H1 (cell line): ENCODE measurements at regions not wholly inside any gene's neighbourhood (a gene's known extent, or its start where the extent isn't known, plus 50 kb on each side); places are given as distances from the start of the nearest gene placed in this dataset.

Source experiments
- CTCF ChIA-PET: fragments of 300-600 bp; sonication (Branson Sonifier 250); formaldehyde crosslinking; loops from one replicate; lab custom pipeline; 2021; ENCODE audit not compliant: partially characterized antibody; lab: Charles Lee
- POLR2A ChIA-PET: fragments of 300-600 bp; sonication (Branson Sonifier 250); formaldehyde crosslinking; loops from one replicate; lab custom pipeline; 2021; ENCODE audit warnings: inconsistent platforms; ENCODE audit not compliant: partially characterized antibody; lab: Charles Lee
- DNase-seq, 2 experiments: peaks; one replicate each; pipeline versions ENCODE4 v3.0.0 to v3.0.0-alpha.2; 2010 to 2022; ENCODE audit warnings: low spot score in 2 of 2, low read depth in 1 of 2, mixed read lengths in 1 of 2
- FAIRE-seq: peaks from 2 replicates; lab custom pipeline; 2011; peaks lifted over from hg19 to GRCh38; lab: Jason Lieb, UNC
- H2AFZ ChIP-seq: 2 replicates; pipeline ENCODE4 v1.8.1; 2012; ENCODE audit warnings: low read length, inconsistent platforms
- H2AK5ac ChIP-seq: 2 replicates; pipeline ENCODE4 v1.6.1; 2013; ENCODE audit warnings: low read depth, low read length
- H2BK120ac ChIP-seq: replicated peaks from 2 replicates; pipeline ENCODE3; 2013; ENCODE audit warnings: low read depth, low read length, inconsistent platforms
- H2BK12ac ChIP-seq: 2 replicates; pipeline ENCODE4 v1.6.1; 2013; ENCODE audit warnings: low read depth, low read length
- H2BK15ac ChIP-seq: 2 replicates; pipeline ENCODE4 v1.6.1; 2013; ENCODE audit warnings: low read length
- H2BK20ac ChIP-seq: 2 replicates; pipeline ENCODE4 v1.6.1; 2013; ENCODE audit warnings: low read length
- H2BK5ac ChIP-seq: 2 replicates; pipeline ENCODE4 v1.6.1; 2013; ENCODE audit warnings: low read depth, low read length
- H3K14ac ChIP-seq: 2 replicates; pipeline ENCODE4 v1.6.1; 2013; ENCODE audit warnings: inconsistent platforms; ENCODE audit not compliant: insufficient read length
- H3K18ac ChIP-seq: 2 replicates; pipeline ENCODE4 v1.6.1; 2013; ENCODE audit warnings: low read length; ENCODE audit errors: extremely low read depth
- H3K23ac ChIP-seq: 2 replicates; pipeline ENCODE4 v1.6.1; 2013; ENCODE audit warnings: inconsistent platforms; ENCODE audit not compliant: insufficient read length
- H3K23me2 ChIP-seq: 2 replicates; pipeline ENCODE4 v1.6.1; 2013; ENCODE audit warnings: low read depth, low read length
- H3K27ac ChIP-seq: 2 replicates; pipeline ENCODE4 v1.6.1; 2011; ENCODE audit warnings: low read depth, low read length, inconsistent platforms
- H3K27me3 ChIP-seq, 4 experiments: replicated peaks in 1 of 4; 1 replicate in 1 of 4; 2 replicates in 3 of 4; pipeline versions ENCODE4 v1.6.1 to v1.8.1; 2011 to 2013; ENCODE audit warnings: low read length in 3 of 4, mild to moderate bottlenecking in 3 of 4, inconsistent platforms in 2 of 4, mixed read lengths in 2 of 4, moderate library complexity in 1 of 4; ENCODE audit not compliant: control insufficient read depth in 3 of 4, insufficient read depth in 3 of 4; ENCODE audit errors: extremely low read depth in 1 of 4
- H3K36me3 ChIP-seq, 4 experiments: 2 replicates each; pipeline versions ENCODE4 v1.6.1 to v1.8.1; 2011 to 2013; ENCODE audit warnings: mild to moderate bottlenecking in 4 of 4, low read length in 3 of 4, moderate library complexity in 2 of 4, control low read depth in 1 of 4, inconsistent platforms in 1 of 4; ENCODE audit not compliant: insufficient read depth in 4 of 4, control insufficient read depth in 2 of 4
- H3K4ac ChIP-seq: replicated peaks from 2 replicates; pipeline ENCODE3; 2013; ENCODE audit warnings: low read length, low read depth, mixed read lengths, inconsistent platforms; ENCODE audit not compliant: insufficient read length
- H3K4me1 ChIP-seq, 4 experiments: replicated peaks in 1 of 4; 1 replicate in 1 of 4; 2 replicates in 3 of 4; pipeline versions ENCODE4 v1.6.1 to v1.8.1; 2011 to 2013; ENCODE audit warnings: low read length in 3 of 4, inconsistent platforms in 2 of 4, mixed read lengths in 1 of 4; ENCODE audit not compliant: insufficient read depth in 4 of 4, control insufficient read depth in 3 of 4
- H3K4me2 ChIP-seq, 2 experiments: 2 replicates each; pipeline versions ENCODE4 v1.6.1 to v1.8.1; 2011 to 2013; ENCODE audit warnings: low read depth in 2 of 2, low read length in 2 of 2, control low read depth in 1 of 2, inconsistent platforms in 1 of 2, mild to moderate bottlenecking in 1 of 2; ENCODE audit not compliant: insufficient read depth in 1 of 2
- H3K4me3 ChIP-seq, 4 experiments: fragments of 200-600, 300-600 bp in 1 of 4; sonication (generic), shearing (Covaris generic), sonication (Bioruptor Twin) in 1 of 4; 2 replicates each; pipeline versions ENCODE4 v1.5.1 to v1.8.1; 2011 to 2016; ENCODE audit warnings: low read length in 4 of 4, low read depth in 3 of 4, control low read depth in 2 of 4, inconsistent platforms in 2 of 4, mild to moderate bottlenecking in 2 of 4, mixed read lengths in 1 of 4, moderate library complexity in 1 of 4; ENCODE audit not compliant: insufficient read depth in 2 of 4; ENCODE audit errors: extremely low read depth in 1 of 4
- H3K56ac ChIP-seq: replicated peaks from 2 replicates; pipeline ENCODE3; 2013; ENCODE audit warnings: low read depth, mild to moderate bottlenecking, mixed read lengths, low read length, inconsistent platforms; ENCODE audit not compliant: insufficient read length
- H3K79me1 ChIP-seq: 2 replicates; pipeline ENCODE4 v1.6.1; 2013; ENCODE audit warnings: low read depth, low read length, control low read depth
- H3K79me2 ChIP-seq, 2 experiments: 2 replicates each; pipeline versions ENCODE4 v1.6.1 to v1.8.1; 2012 to 2013; ENCODE audit warnings: low read length in 2 of 2, mild to moderate bottlenecking in 2 of 2, inconsistent platforms in 1 of 2; ENCODE audit not compliant: insufficient read depth in 2 of 2, control insufficient read depth in 1 of 2
- H3K9ac ChIP-seq, 4 experiments: replicated peaks in 1 of 4; 1 replicate in 1 of 4; 2 replicates in 3 of 4; pipeline versions ENCODE4 v1.6.1 to v1.8.1; 2011 to 2013; ENCODE audit warnings: low read depth in 3 of 4, low read length in 3 of 4, control low read depth in 2 of 4, mild to moderate bottlenecking in 2 of 4, moderate library complexity in 2 of 4, inconsistent platforms in 1 of 4; ENCODE audit errors: extremely low read depth in 1 of 4
- H3K9me3 ChIP-seq, 2 experiments: 2 replicates each; pipeline versions ENCODE4 v1.6.1 to v1.8.1; 2012 to 2013; ENCODE audit warnings: mild to moderate bottlenecking in 2 of 2, moderate library complexity in 2 of 2, control low read depth in 1 of 2, inconsistent platforms in 1 of 2, low read depth in 1 of 2, low read length in 1 of 2, mixed read lengths in 1 of 2; ENCODE audit not compliant: insufficient read depth in 2 of 2
- H4K20me1 ChIP-seq, 2 experiments: replicated peaks in 1 of 2; 2 replicates each; pipeline versions ENCODE3 to v1.8.1; 2011 to 2013; ENCODE audit warnings: inconsistent platforms in 2 of 2, low read length in 2 of 2, mild to moderate bottlenecking in 1 of 2; ENCODE audit not compliant: insufficient read depth in 2 of 2, control insufficient read depth in 1 of 2
- H4K5ac ChIP-seq: 2 replicates; pipeline ENCODE4 v1.6.1; 2013; ENCODE audit warnings: low read length, low read depth, mixed read lengths, inconsistent platforms; ENCODE audit not compliant: insufficient read length
- H4K8ac ChIP-seq: 2 replicates; pipeline ENCODE4 v1.8.0; 2013; ENCODE audit warnings: mild to moderate bottlenecking, moderate library complexity, low read length, inconsistent platforms; ENCODE audit not compliant: insufficient read depth; ENCODE audit errors: extremely low read depth
- H4K91ac ChIP-seq: replicated peaks from 2 replicates; pipeline ENCODE3; 2013; ENCODE audit warnings: low read length, mixed read lengths, inconsistent platforms; ENCODE audit not compliant: insufficient read length
- ATF2 ChIP-seq: IDR thresholded peaks from 2 replicates; pipeline ENCODE4 v1.6.1; 2012; ENCODE audit warnings: low read length, inconsistent platforms
- BCL11A ChIP-seq, 2 experiments: IDR thresholded peaks; one replicate each; pipeline ENCODE4 v1.6.1; 2011; ENCODE audit warnings: low read depth in 2 of 2, low read length in 2 of 2, mild to moderate bottlenecking in 2 of 2
- GTF2F1 ChIP-seq: IDR thresholded peaks from 2 replicates; pipeline ENCODE4 v1.6.1; 2012; ENCODE audit warnings: low read depth, low read length, improper control_type of control experiment, borderline replicate concordance
- HDAC6 ChIP-seq: IDR thresholded peaks from one replicate; pipeline ENCODE4 v1.7.1; 2012; ENCODE audit warnings: low read depth, mild to moderate bottlenecking, inconsistent platforms, low read length, moderate library complexity
- JUN ChIP-seq: IDR thresholded peaks from 2 replicates; pipeline ENCODE4 v1.6.1; 2011; ENCODE audit warnings: low read depth, mild to moderate bottlenecking, improper control_type of control experiment, low read length
- KDM5A ChIP-seq: fragments of 200-600 bp; IDR thresholded peaks from 2 replicates; pipeline ENCODE4 v1.7.1; 2012; ENCODE audit warnings: mild to moderate bottlenecking, low read length, inconsistent platforms, mixed read lengths
- PHF8 ChIP-seq: fragments of 200-600 bp; sonication (generic); conservative IDR thresholded peaks from 2 replicates; pipeline ENCODE4 v1.7.1; 2012; ENCODE audit warnings: low read depth, mild to moderate bottlenecking, inconsistent platforms, low read length, moderate library complexity
- POU5F1 ChIP-seq: IDR thresholded peaks from 2 replicates; pipeline ENCODE4 v1.6.1; 2011; ENCODE audit warnings: low read depth, mild to moderate bottlenecking, low read length, moderate library complexity
- RAD21 ChIP-seq, 2 experiments: IDR thresholded peaks in 1 of 2; conservative IDR thresholded peaks in 1 of 2; 2 replicates each; pipeline ENCODE4 v1.6.1; 2011; ENCODE audit warnings: low read depth in 2 of 2, low read length in 2 of 2, improper control_type of control experiment in 1 of 2, inconsistent platforms in 1 of 2, mild to moderate bottlenecking in 1 of 2, moderate library complexity in 1 of 2
- SAP30 ChIP-seq: fragments of 300-600 bp; sonication (generic); IDR thresholded peaks from 2 replicates; pipeline ENCODE4 v1.7.1; 2012; ENCODE audit warnings: low read length, moderate library complexity, mild to moderate bottlenecking, inconsistent platforms; ENCODE audit not compliant: insufficient read depth, insufficient replicate concordance
- SRF ChIP-seq: IDR thresholded peaks from 2 replicates; pipeline ENCODE4 v1.6.1; 2011; ENCODE audit warnings: mild to moderate bottlenecking, low read depth, low read length, moderate library complexity
- TEAD4 ChIP-seq: IDR thresholded peaks from 2 replicates; pipeline ENCODE4 v1.6.1; 2012; ENCODE audit warnings: low read depth, low read length, inconsistent platforms, mixed read lengths
- WGBS, 2 experiments: shearing (Covaris generic) in 1 of 2; methylation state at CpG; one replicate each; pipeline versions ENCODE4 v1.1.6 to v1.1.7; 2013 to 2015; ENCODE audit warnings: low lambda C conversion rate in 2 of 2, mixed read lengths in 2 of 2, inconsistent platforms in 1 of 2, low coverage in 1 of 2, missing lambda C conversion rate in 1 of 2; ENCODE audit not compliant: insufficient replicate concordance in 2 of 2, insufficient coverage in 1 of 2, insufficient read length in 1 of 2; ENCODE audit errors: extremely low coverage in 1 of 2, missing lambda C conversion rate in 1 of 2; 5-methylcytosine and 5-hydroxymethylcytosine counted together

DNA sequence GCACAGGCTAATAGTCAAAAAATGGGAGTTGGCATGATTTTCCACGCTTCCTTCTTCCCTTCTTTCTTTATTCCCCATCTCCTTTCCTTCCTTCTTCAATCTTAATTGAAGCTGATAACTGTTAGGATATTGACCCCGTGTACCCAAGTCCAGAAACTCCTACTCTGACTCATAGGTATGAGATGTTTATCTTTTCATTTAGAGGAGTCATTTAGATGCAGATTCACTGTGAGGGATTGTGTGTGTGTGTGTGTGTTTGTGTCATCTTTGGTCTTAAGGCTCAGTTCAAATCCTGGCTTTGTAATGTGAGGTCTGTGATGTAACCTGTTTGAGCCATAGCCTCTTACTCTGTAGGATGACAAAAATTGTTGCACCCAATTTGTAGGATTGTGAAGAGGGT, 332.0 kb upstream of the MAF start:
- Histone ChIP-seq H4K91ac (no peak overlapping the region), H3K14ac (no peak overlapping the region), H2AFZ (no peak overlapping the region), H3K4me3 (no peak overlapping the region), H3K4ac (no peak overlapping the region), H2AK5ac (no peak overlapping the region), H3K23ac (no peak overlapping the region), H2BK15ac (no peak overlapping the region), H3K4me2 (no peak overlapping the region), H3K4me1 (no peaks in the 10 kb centered on the region), H3K79me2 (no peaks in the 10 kb centered on the region), H3K23me2 (no peaks in the 10 kb centered on the region; the same call in 1 of the 2 replicates), H3K56ac (no peak overlapping the region), H4K8ac (no peak overlapping the region), H3K27me3 (0 out of 7 replicates have a peak, but pooled peaks cover 0 to 2% (median 0%) of the 10 kb centered on the region in 4 experiments), H3K9ac (no peak overlapping the region), H3K9me3 (no peaks in the 10 kb centered on the region), H3K79me1 (no peaks in the 10 kb centered on the region), H2BK20ac (no peak overlapping the region), H2BK12ac (no peak overlapping the region), H4K5ac (no peak overlapping the region), H2BK120ac (no peak overlapping the region), H2BK5ac (no peak overlapping the region), H3K18ac (no peak overlapping the region), H3K27ac (no peak overlapping the region), H4K20me1 (no peaks in the 10 kb centered on the region), H3K36me3 (no peaks in the 10 kb centered on the region)
- FAIRE-seq, result no peak
- WGBS, 2 experiments, result 91% methylated on average over 2 of the region's 2 CpGs; no CpG with 5 or more reads in 1 of the 2 experiments
- CTCF ChIA-PET, result interaction anchor here (0.7 kb wide), 2 partner anchors 442 to 1327 kb away, joined by 3 read pairs; no protein-coding TSS in a partner anchor
- POLR2A ChIA-PET, result no interaction called here
- DNase-seq, result no peak
- no peak for TF ChIP-seq JUN
- no peak for TF ChIP-seq GTF2F1
- no peak for TF ChIP-seq TEAD4
- no peak for TF ChIP-seq HDAC6
- no peak for TF ChIP-seq ATF2
- TF ChIP-seq SRF, result no peak
- no peak for TF ChIP-seq POU5F1
- TF ChIP-seq RAD21 (IDR thresholded peaks at IDR 0.05 in 1 of 2, conservative IDR thresholded peaks at IDR 0.05 in 1 of 2; ENCODE audit: low read depth in 2 of 2, low read length in 2 of 2), result no peak
- TF ChIP-seq SAP30, result no peak
- TF ChIP-seq KDM5A, result no peak
- no peak for TF ChIP-seq BCL11A (IDR thresholded peaks at IDR 0.05; ENCODE audit: low read depth in 2 of 2, low read length in 2 of 2)
- TF ChIP-seq PHF8, result no peak
